ENCODE measurements at regions not wholly inside any gene's neighbourhood (a gene's known extent, or its start where the extent isn't known, plus 50 kb on each side); places are given as distances from the start of the nearest gene placed in this dataset.
"Not testable (repeated sequence)": the region's sequence is repeated elsewhere in the genome, so short reads cannot be mapped to it uniquely, and the experiment has no call there.

DNA sequence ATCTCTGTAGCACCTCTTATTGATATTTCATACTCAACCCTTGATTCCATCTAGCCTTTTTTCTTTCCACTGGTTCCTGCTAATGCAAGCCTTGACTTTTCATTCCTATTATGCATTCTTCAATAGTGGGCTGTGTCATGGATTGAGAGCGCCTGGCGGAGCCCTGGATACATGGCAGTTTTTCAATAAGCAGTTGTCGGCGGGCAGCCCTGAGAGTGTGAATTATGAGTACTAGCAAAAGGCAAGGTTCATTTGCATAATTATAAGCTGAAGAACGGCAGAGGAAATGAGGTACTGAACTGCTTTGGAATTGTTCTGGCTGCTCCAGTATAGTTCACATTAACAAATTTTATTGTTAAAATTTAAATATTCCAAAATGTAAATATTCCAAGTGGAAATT is 339.7 kb upstream of the VCX start:
- Histone ChIP-seq H3K4me3 (ENCODE audit: control insufficient read depth in 1 of 7, extremely low read depth in 1 of 7, insufficient read depth in 4 of 7, low read depth in 2 of 7, low read length in 6 of 7) (no peak overlapping the region), H3K27ac (ENCODE audit: insufficient read depth in 1 of 2, low read depth in 1 of 2, low read length in 2 of 2, poor library complexity in 1 of 2, severe bottlenecking in 2 of 2) (no peak overlapping the region), H3K4me1 (ENCODE audit: control extremely low read depth in 1 of 4, control insufficient read depth in 4 of 4, insufficient read depth in 4 of 4, low read length in 3 of 4) (no peaks in the 10 kb centered on the region), H3K36me3 (ENCODE audit: control insufficient read depth in 4 of 4, insufficient read depth in 4 of 4, low read length in 3 of 4) (no peaks in the 10 kb centered on the region), H3K27me3 (replicated peaks in 2 of 5; ENCODE audit: control insufficient read depth in 4 of 5, insufficient read depth in 5 of 5, low read length in 4 of 5) (no peaks in the 10 kb centered on the region), H3K9me3 (ENCODE audit: control extremely low read depth in 1 of 5, control insufficient read depth in 4 of 5, insufficient read depth in 2 of 5, low read depth in 1 of 5, low read length in 4 of 5) (no peaks in the 10 kb centered on the region)
- DNase-seq, result no peak
- CTCF ChIA-PET, result no interaction called here
- 95% methylated on average over 4 of the region's 5 CpGs for WGBS (ENCODE audit: insufficient coverage)
- POLR2A ChIA-PET, result no interaction called here

DNA sequence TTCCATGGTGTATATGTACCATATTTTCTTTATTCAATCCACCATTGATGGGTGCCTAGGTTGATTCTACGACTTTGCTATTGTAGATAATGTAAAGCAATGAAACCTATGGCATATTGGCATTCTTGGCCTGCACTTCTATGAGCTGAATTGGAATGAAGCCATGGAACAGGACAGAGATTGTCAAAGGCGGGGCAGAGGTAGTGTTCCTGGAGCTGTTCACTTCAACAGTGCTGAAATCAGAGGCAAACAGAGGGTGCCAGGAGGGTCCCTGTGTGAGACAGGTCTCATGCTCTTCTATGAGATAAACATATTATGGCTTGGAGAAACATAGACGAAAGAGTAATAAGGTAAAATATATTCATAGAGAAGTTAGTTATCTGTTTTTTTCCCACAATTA is 342.6 kb upstream of the VCX start:
- no peak for DNase-seq
- WGBS (ENCODE audit: insufficient coverage), result 100% methylated on average over 1 of the region's 3 CpGs
- H3K4me1 ChIP-seq (ENCODE audit: control extremely low read depth in 1 of 4, control insufficient read depth in 4 of 4, insufficient read depth in 4 of 4, low read length in 3 of 4), result no peaks in the 10 kb centered on the region
- no peaks in the 10 kb centered on the region for H3K27me3 ChIP-seq (replicated peaks in 2 of 5; ENCODE audit: control insufficient read depth in 4 of 5, insufficient read depth in 5 of 5, low read length in 4 of 5)
- H3K36me3 ChIP-seq (ENCODE audit: control insufficient read depth in 4 of 4, insufficient read depth in 4 of 4, low read length in 3 of 4), result no peaks in the 10 kb centered on the region
- ChIA-PET POLR2A (no interaction called here), CTCF (no interaction called here)
- no peaks in the 10 kb centered on the region for H3K9me3 ChIP-seq (ENCODE audit: control extremely low read depth in 1 of 5, control insufficient read depth in 4 of 5, insufficient read depth in 2 of 5, low read depth in 1 of 5, low read length in 4 of 5)
- H3K27ac ChIP-seq (ENCODE audit: insufficient read depth in 1 of 2, low read depth in 1 of 2, low read length in 2 of 2, poor library complexity in 1 of 2, severe bottlenecking in 2 of 2), result no peak overlapping the region
- H3K4me3 ChIP-seq (ENCODE audit: control insufficient read depth in 1 of 7, extremely low read depth in 1 of 7, insufficient read depth in 4 of 7, low read depth in 2 of 7, low read length in 6 of 7), result no peak overlapping the region

DNA sequence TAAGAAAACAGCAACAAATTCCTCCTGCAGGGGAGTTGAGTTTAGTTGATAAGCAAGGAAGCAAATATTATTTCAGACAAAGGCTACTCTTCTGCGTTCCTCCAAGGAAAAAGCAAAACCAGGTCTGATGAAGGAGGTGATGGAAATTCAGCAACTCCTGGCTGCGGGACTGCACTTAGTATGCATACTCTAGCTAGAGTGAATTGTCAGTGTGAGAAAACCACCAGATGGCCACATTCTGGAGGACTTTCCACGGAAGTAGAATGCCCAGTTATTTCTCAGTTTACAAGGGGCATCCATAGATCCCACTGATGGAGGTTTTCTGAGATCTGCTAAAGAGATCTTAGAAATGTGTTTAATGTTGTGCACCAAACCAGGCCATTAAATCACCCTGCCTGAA is 338.6 kb upstream of the PUDP start:
- Histone ChIP-seq H3K4me1 (ENCODE audit: control extremely low read depth in 1 of 4, control insufficient read depth in 4 of 4, insufficient read depth in 4 of 4, low read length in 3 of 4) (no peaks in the 10 kb centered on the region), H3K27me3 (replicated peaks in 2 of 5; ENCODE audit: control insufficient read depth in 4 of 5, insufficient read depth in 5 of 5, low read length in 4 of 5) (no peaks in the 10 kb centered on the region), H3K9me3 (ENCODE audit: control extremely low read depth in 1 of 5, control insufficient read depth in 4 of 5, insufficient read depth in 2 of 5, low read depth in 1 of 5, low read length in 4 of 5) (no peaks in the 10 kb centered on the region), H3K4me3 (ENCODE audit: control insufficient read depth in 1 of 7, extremely low read depth in 1 of 7, insufficient read depth in 4 of 7, low read depth in 2 of 7, low read length in 6 of 7) (no peak overlapping the region), H3K36me3 (ENCODE audit: control insufficient read depth in 4 of 4, insufficient read depth in 4 of 4, low read length in 3 of 4) (no peaks in the 10 kb centered on the region), H3K27ac (ENCODE audit: insufficient read depth in 1 of 2, low read depth in 1 of 2, low read length in 2 of 2, poor library complexity in 1 of 2, severe bottlenecking in 2 of 2) (no peak overlapping the region)
- no peak for DNase-seq
- WGBS (ENCODE audit: insufficient coverage), result 84% methylated on average over 3 of the region's 3 CpGs
- ChIA-PET POLR2A (no interaction called here), CTCF (no interaction called here)

DNA sequence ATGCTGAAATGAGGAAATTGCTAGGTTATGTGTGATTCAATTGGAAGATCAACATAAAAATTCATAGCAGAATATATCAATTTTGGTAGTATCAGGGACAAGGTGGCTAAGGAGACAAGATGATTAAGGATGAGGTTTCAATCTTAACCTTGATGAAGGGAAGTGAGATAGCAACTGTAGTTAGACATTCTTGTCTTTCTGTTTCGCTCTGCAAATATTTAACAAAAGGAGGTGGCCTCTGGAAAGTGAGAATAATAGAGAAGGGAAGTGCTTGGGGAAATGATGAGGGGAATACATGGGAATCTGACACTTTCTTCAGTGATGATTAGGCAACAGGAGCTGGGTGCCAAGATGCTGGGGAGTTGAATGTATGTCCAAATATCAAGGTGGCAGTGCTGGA is 337.1 kb upstream of the PUDP start:
- 60% methylated on average over 1 of the region's 1 CpG for WGBS (ENCODE audit: insufficient coverage)
- H3K9me3 ChIP-seq (ENCODE audit: control extremely low read depth in 1 of 5, control insufficient read depth in 4 of 5, insufficient read depth in 2 of 5, low read depth in 1 of 5, low read length in 4 of 5), result no peaks in the 10 kb centered on the region
- no peak overlapping the region for H3K4me3 ChIP-seq (ENCODE audit: control insufficient read depth in 1 of 7, extremely low read depth in 1 of 7, insufficient read depth in 4 of 7, low read depth in 2 of 7, low read length in 6 of 7)
- H3K27ac ChIP-seq (ENCODE audit: insufficient read depth in 1 of 2, low read depth in 1 of 2, low read length in 2 of 2, poor library complexity in 1 of 2, severe bottlenecking in 2 of 2), result no peak overlapping the region
- POLR2A ChIA-PET, result no interaction called here
- CTCF ChIA-PET, result no interaction called here
- no peak for DNase-seq
- H3K36me3 ChIP-seq (ENCODE audit: control insufficient read depth in 4 of 4, insufficient read depth in 4 of 4, low read length in 3 of 4), result no peaks in the 10 kb centered on the region
- H3K27me3 ChIP-seq (replicated peaks in 2 of 5; ENCODE audit: control insufficient read depth in 4 of 5, insufficient read depth in 5 of 5, low read length in 4 of 5), result no peaks in the 10 kb centered on the region
- H3K4me1 ChIP-seq (ENCODE audit: control extremely low read depth in 1 of 4, control insufficient read depth in 4 of 4, insufficient read depth in 4 of 4, low read length in 3 of 4), result no peaks in the 10 kb centered on the region

DNA sequence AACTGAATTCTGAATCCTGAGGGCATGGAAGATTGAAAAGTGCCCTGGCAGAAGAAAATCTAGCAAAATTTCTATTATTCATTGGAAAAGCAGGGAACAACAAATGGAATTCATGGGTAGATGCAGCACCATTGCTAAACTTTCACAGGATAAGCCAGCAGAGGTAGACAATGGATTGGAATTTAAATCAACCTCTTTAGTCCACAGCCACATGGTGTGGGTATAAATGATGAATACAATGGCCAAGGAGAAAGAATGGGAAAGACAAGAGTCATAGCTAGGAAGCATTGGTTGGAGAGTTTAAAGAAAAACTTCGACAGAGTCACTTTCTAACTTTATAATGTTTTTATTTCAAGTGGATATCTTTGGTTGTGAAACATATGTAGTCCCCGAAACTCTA is 332.8 kb upstream of the PUDP start:
- ChIA-PET POLR2A (no interaction called here), CTCF (no interaction called here)
- no peaks in the 10 kb centered on the region for H3K36me3 ChIP-seq (ENCODE audit: control insufficient read depth in 4 of 4, insufficient read depth in 4 of 4, low read length in 3 of 4)
- H3K27me3 ChIP-seq (replicated peaks in 2 of 5; ENCODE audit: control insufficient read depth in 4 of 5, insufficient read depth in 5 of 5, low read length in 4 of 5), result no peaks in the 10 kb centered on the region
- no peak overlapping the region for H3K4me3 ChIP-seq (ENCODE audit: control insufficient read depth in 1 of 7, extremely low read depth in 1 of 7, insufficient read depth in 4 of 7, low read depth in 2 of 7, low read length in 6 of 7)
- no CpG with 5 or more reads among the region's 2 CpGs for WGBS (ENCODE audit: insufficient coverage)
- DNase-seq, result no peak
- no peak overlapping the region for H3K27ac ChIP-seq (ENCODE audit: insufficient read depth in 1 of 2, low read depth in 1 of 2, low read length in 2 of 2, poor library complexity in 1 of 2, severe bottlenecking in 2 of 2)
- no peaks in the 10 kb centered on the region for H3K4me1 ChIP-seq (ENCODE audit: control extremely low read depth in 1 of 4, control insufficient read depth in 4 of 4, insufficient read depth in 4 of 4, low read length in 3 of 4)
- H3K9me3 ChIP-seq (ENCODE audit: control extremely low read depth in 1 of 5, control insufficient read depth in 4 of 5, insufficient read depth in 2 of 5, low read depth in 1 of 5, low read length in 4 of 5), result no peaks in the 10 kb centered on the region

DNA sequence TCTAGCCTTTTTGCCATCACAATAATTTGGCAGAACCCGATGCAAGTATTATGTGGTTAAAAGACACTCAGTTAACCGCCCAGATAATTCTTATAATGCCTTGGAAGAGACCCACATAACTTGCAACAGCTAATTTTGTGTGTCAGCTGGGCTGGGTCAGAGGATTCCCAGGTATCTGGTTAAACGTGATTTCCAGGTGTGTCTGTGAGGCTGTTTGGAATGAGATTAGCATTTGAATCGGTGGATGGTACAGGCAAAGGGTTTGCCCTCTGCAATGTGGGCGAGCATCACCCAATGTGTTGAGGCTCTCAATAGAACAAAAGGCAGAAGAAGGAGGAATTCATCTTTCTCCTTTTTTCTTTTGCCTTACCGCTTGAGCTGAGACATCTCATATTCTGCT is 314.2 kb upstream of the PUDP start:
- Histone ChIP-seq H3K27me3 (replicated peaks in 2 of 5; ENCODE audit: control insufficient read depth in 4 of 5, insufficient read depth in 5 of 5, low read length in 4 of 5) (no peaks in the 10 kb centered on the region), H3K9me3 (ENCODE audit: control extremely low read depth in 1 of 5, control insufficient read depth in 4 of 5, insufficient read depth in 2 of 5, low read depth in 1 of 5, low read length in 4 of 5) (peaks cover 0 to 3% (median 0%) of the 10 kb centered on the region in 5 experiments), H3K4me3 (ENCODE audit: control insufficient read depth in 1 of 7, extremely low read depth in 1 of 7, insufficient read depth in 4 of 7, low read depth in 2 of 7, low read length in 6 of 7) (no peak overlapping the region), H3K36me3 (ENCODE audit: control insufficient read depth in 4 of 4, insufficient read depth in 4 of 4, low read length in 3 of 4) (no peaks in the 10 kb centered on the region), H3K27ac (ENCODE audit: insufficient read depth in 1 of 2, low read depth in 1 of 2, low read length in 2 of 2, poor library complexity in 1 of 2, severe bottlenecking in 2 of 2) (no peak overlapping the region), H3K4me1 (ENCODE audit: control extremely low read depth in 1 of 4, control insufficient read depth in 4 of 4, insufficient read depth in 4 of 4, low read length in 3 of 4) (no peaks in the 10 kb centered on the region)
- POLR2A ChIA-PET, result no interaction called here
- CTCF ChIA-PET, result no interaction called here
- 54% methylated on average over 4 of the region's 6 CpGs for WGBS (ENCODE audit: insufficient coverage)
- DNase-seq, result no peak

DNA sequence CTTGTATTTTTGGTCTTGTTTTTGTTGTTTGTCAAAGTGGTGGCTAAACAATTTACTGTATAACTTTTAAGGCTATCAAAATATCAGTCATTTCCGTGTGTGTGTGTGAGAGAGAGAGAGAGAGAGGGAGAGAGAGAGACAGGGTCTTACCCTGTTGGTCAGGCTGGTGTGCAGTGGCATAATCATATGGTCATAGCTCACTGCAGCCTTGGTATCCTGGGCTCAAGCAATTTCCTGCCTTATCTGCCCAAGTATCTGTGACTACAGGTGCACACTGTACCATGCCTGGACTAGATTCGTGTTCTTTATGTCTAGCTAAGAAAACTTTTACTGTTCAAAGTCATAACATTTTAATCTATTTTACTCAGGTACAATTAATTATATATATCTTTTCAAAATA is 313.1 kb upstream of the PUDP start:
- POLR2A ChIA-PET; H3K27ac ChIP-seq (ENCODE audit: insufficient read depth in 1 of 2, low read depth in 1 of 2, low read length in 2 of 2, poor library complexity in 1 of 2, severe bottlenecking in 2 of 2); H3K9me3 ChIP-seq (ENCODE audit: control extremely low read depth in 1 of 5, control insufficient read depth in 4 of 5, insufficient read depth in 2 of 5, low read depth in 1 of 5, low read length in 4 of 5); DNase-seq; H3K4me1 ChIP-seq (ENCODE audit: control extremely low read depth in 1 of 4, control insufficient read depth in 4 of 4, insufficient read depth in 4 of 4, low read length in 3 of 4); CTCF ChIA-PET; H3K27me3 ChIP-seq (replicated peaks in 2 of 5; ENCODE audit: control insufficient read depth in 4 of 5, insufficient read depth in 5 of 5, low read length in 4 of 5); H3K36me3 ChIP-seq (ENCODE audit: control insufficient read depth in 4 of 4, insufficient read depth in 4 of 4, low read length in 3 of 4); H3K4me3 ChIP-seq (ENCODE audit: control insufficient read depth in 1 of 7, extremely low read depth in 1 of 7, insufficient read depth in 4 of 7, low read depth in 2 of 7, low read length in 6 of 7): not testable (repeated sequence)
- WGBS (ENCODE audit: insufficient coverage), result no CpG with 5 or more reads among the region's 2 CpGs

All from common myeloid progenitor, CD34-positive (primary cell).